ENCODE measurements at regions not wholly inside any gene's neighbourhood (a gene's known extent, or its start where the extent isn't known, plus 50 kb on each side); places are given as distances from the start of the nearest gene placed in this dataset.

- intact Hi-C loops (cut with DNase I; ENCODE audit: low total_unique reads): no loop called here
- H3K36me3 ChIP-seq: peaks cover 0 to 8% (median 2%) of the 10 kb centered on the region in 4 donors
- no peak for TF ChIP-seq EP300 (IDR thresholded peaks at IDR 0.05)
- no peak for TF ChIP-seq POLR2A (IDR thresholded peaks at IDR 0.05)
- no peak for TF ChIP-seq CTCF (IDR thresholded peaks at IDR 0.05)
- TF ChIP-seq POLR2AphosphoS5 (IDR thresholded peaks at IDR 0.05): no peak
- DNase-seq: no peak
- H3K9me3 ChIP-seq: no peaks in the 10 kb centered on the region
- peaks cover 4 to 48% (median 29%) of the 10 kb centered on the region in 4 donors for H3K4me1 ChIP-seq
- H3K27ac ChIP-seq: no peak overlapping the region
- H3K4me3 ChIP-seq: no peak overlapping the region
- no peaks in the 10 kb centered on the region for H3K27me3 ChIP-seq
These were observed 341.0 kb upstream of the RGS6 start for GRCh38 chr14:71591231-71591630.

- Histone ChIP-seq H3K9me3 (no peaks in the 10 kb centered on the region), H3K27ac (no peak overlapping the region), H3K36me3 (peaks cover 0 to 8% (median 2%) of the 10 kb centered on the region in 4 donors), H3K4me3 (no peak overlapping the region), H3K27me3 (no peaks in the 10 kb centered on the region), H3K4me1 (peaks cover 0 to 42% (median 26%) of the 10 kb centered on the region in 4 donors)
- no peak for DNase-seq
- peak in 1 of 3 donors; percentile 23 for TF ChIP-seq POLR2AphosphoS5 (IDR thresholded peaks at IDR 0.05)
- TF ChIP-seq POLR2A (IDR thresholded peaks at IDR 0.05): no peak
- intact Hi-C loops (cut with DNase I; ENCODE audit: low total_unique reads): no loop called here
- 9 to 38% (median 23%) methylated on average over 1 of the region's 1 CpG for WGBS, 5 donors
These were observed 340.3 kb upstream of the RGS6 start for GRCh38 chr14:71591929-71592328.

GRCh38 chr14:71592361-71592760 is 339.9 kb upstream of the RGS6 start:
- peaks cover 0 to 42% (median 25%) of the 10 kb centered on the region in 4 donors for H3K4me1 ChIP-seq
- H3K27me3 ChIP-seq: no peaks in the 10 kb centered on the region
- peak; percentile 32 to 47 for DNase-seq
- H3K27ac ChIP-seq: no peak overlapping the region
- no peaks in the 10 kb centered on the region for H3K9me3 ChIP-seq
- intact Hi-C loops (cut with DNase I; ENCODE audit: low total_unique reads): no loop called here
- H3K4me3 ChIP-seq: no peak overlapping the region
- TF ChIP-seq EP300 (IDR thresholded peaks at IDR 0.05) (no peak), POLR2AphosphoS5 (IDR thresholded peaks at IDR 0.05) (no peak), CTCF (IDR thresholded peaks at IDR 0.05) (no peak), POLR2A (IDR thresholded peaks at IDR 0.05) (no peak)
- H3K36me3 ChIP-seq: peaks cover 0 to 9% (median 2%) of the 10 kb centered on the region in 4 donors
- WGBS, 5 donors: 19 to 60% (median 39%) methylated on average over 2 of the region's 2 CpGs

- Histone ChIP-seq H3K27ac (no peak overlapping the region), H3K36me3 (peaks cover 0 to 6% (median under 1%) of the 10 kb centered on the region in 4 donors), H3K4me3 (no peak overlapping the region), H3K9me3 (no peaks in the 10 kb centered on the region), H3K27me3 (no peaks in the 10 kb centered on the region), H3K4me1 (peaks cover 0 to 42% (median 25%) of the 10 kb centered on the region in 4 donors)
- DNase-seq: no peak
- TF ChIP-seq CTCF (IDR thresholded peaks at IDR 0.05) (no peak), POLR2AphosphoS5 (IDR thresholded peaks at IDR 0.05) (no peak), POLR2A (IDR thresholded peaks at IDR 0.05) (no peak), EP300 (IDR thresholded peaks at IDR 0.05) (no peak)
- 70 to 94% (median 84%) methylated on average over 1 of the region's 1 CpG for WGBS, 5 donors
- intact Hi-C loops (cut with DNase I; ENCODE audit: low total_unique reads): no loop called here
These were observed 338.3 kb upstream of the RGS6 start for GRCh38 chr14:71593966-71594365.

GRCh38 chr14:71594821-71595220 is 337.4 kb upstream of the RGS6 start:
- Histone ChIP-seq H3K4me1 (peaks cover 0 to 42% (median 25%) of the 10 kb centered on the region in 4 donors), H3K4me3 (no peak overlapping the region), H3K36me3 (peaks cover 0 to 6% (median 0%) of the 10 kb centered on the region in 4 donors), H3K9me3 (peaks cover 0 to under 1% (median 0%) of the 10 kb centered on the region in 4 donors), H3K27me3 (no peaks in the 10 kb centered on the region), H3K27ac (no peak overlapping the region)
- TF ChIP-seq CTCF (IDR thresholded peaks at IDR 0.05) (no peak), EP300 (IDR thresholded peaks at IDR 0.05) (no peak), POLR2A (IDR thresholded peaks at IDR 0.05) (no peak), POLR2AphosphoS5 (IDR thresholded peaks at IDR 0.05) (no peak)
- 23 to 39% (median 30%) methylated on average over 3 of the region's 3 CpGs for WGBS, 5 donors
- intact Hi-C loops (cut with DNase I; ENCODE audit: low total_unique reads): no loop called here
- DNase-seq: peak in 1 of 2 donors; percentile 42

Measured in stomach (tissue), 8 donors.